DND-41 (cell line): ENCODE measurements at regions not wholly inside any gene's neighbourhood (a gene's known extent, or its start where the extent isn't known, plus 50 kb on each side); places are given as distances from the start of the nearest gene placed in this dataset.
A peak's percentile ranks its signal among the peaks of the same experiment; 100 is the strongest.

ENCODE experiments used
- ATAC-seq: fragments of 200-7000 bp; cut with Tn5 transposase; 3 replicates; pipeline ENCODE4 v1.9.1; 2021; ENCODE audit warnings: low read depth; ENCODE audit not compliant: insufficient read depth
- DNase-seq: peaks from one replicate; pipeline ENCODE4 v3.0.0-alpha.2; 2020
- H2AFZ ChIP-seq: 2 replicates; pipeline ENCODE4 v1.6.0; 2012; ENCODE audit warnings: low read depth, low read length
- H3K27ac ChIP-seq: 2 replicates; pipeline ENCODE4 v1.5.1; 2012; ENCODE audit warnings: low read length, inconsistent platforms
- H3K27me3 ChIP-seq: fragments of 200-600 bp; sonication (generic); 2 replicates; pipeline ENCODE4 v1.6.0; 2012; ENCODE audit warnings: low read length, mild to moderate bottlenecking, inconsistent platforms; ENCODE audit not compliant: insufficient read depth, poor library complexity
- H3K36me3 ChIP-seq: 2 replicates; pipeline ENCODE4 v1.5.1; 2012; ENCODE audit warnings: low read length, inconsistent platforms; ENCODE audit not compliant: insufficient read depth
- H3K4me1 ChIP-seq: 2 replicates; pipeline ENCODE4 v1.5.1; 2012; ENCODE audit warnings: mild to moderate bottlenecking, low read length; ENCODE audit not compliant: insufficient read depth
- H3K4me2 ChIP-seq: 2 replicates; pipeline ENCODE4 v1.6.0; 2012; ENCODE audit warnings: mild to moderate bottlenecking, moderate library complexity, low read length, inconsistent platforms; ENCODE audit not compliant: insufficient read depth
- H3K4me3 ChIP-seq, 2 experiments: fragments of 200-600 bp in 1 of 2; shearing (Covaris generic) in 1 of 2; 2 replicates each; pipeline ENCODE4 v1.5.1; 2012 to 2016; ENCODE audit warnings: inconsistent platforms in 2 of 2, low read length in 2 of 2, mild to moderate bottlenecking in 2 of 2, low read depth in 1 of 2, moderate library complexity in 1 of 2
- H3K79me2 ChIP-seq: 2 replicates; pipeline ENCODE4 v1.6.0; 2012; ENCODE audit warnings: low read length, inconsistent platforms; ENCODE audit not compliant: insufficient read depth
- H3K9ac ChIP-seq: 2 replicates; pipeline ENCODE4 v1.6.0; 2012; ENCODE audit warnings: low read depth, mild to moderate bottlenecking, inconsistent platforms, low read length, moderate library complexity
- H3K9me3 ChIP-seq: 2 replicates; pipeline ENCODE4 v1.5.1; 2012; ENCODE audit warnings: low read length, moderate library complexity, mild to moderate bottlenecking, inconsistent platforms; ENCODE audit not compliant: insufficient read depth, severe bottlenecking
- H4K20me1 ChIP-seq: 2 replicates; pipeline ENCODE4 v1.6.0; 2012; ENCODE audit warnings: low read length; ENCODE audit not compliant: insufficient read depth
- CTCF ChIP-seq: IDR thresholded peaks from 2 replicates; pipeline ENCODE4 v1.5.1; 2012; ENCODE audit warnings: borderline replicate concordance, low read length, moderate library complexity, mild to moderate bottlenecking; ENCODE audit not compliant: poor library complexity, severe bottlenecking; ENCODE audit errors: extremely low read depth
- EZH2 ChIP-seq: IDR thresholded peaks from 3 replicates; pipeline ENCODE4 v1.6.1; 2012; ENCODE audit warnings: borderline replicate concordance, low read depth, mild to moderate bottlenecking, moderate library complexity, low read length, inconsistent platforms; ENCODE audit not compliant: severe bottlenecking

DNA sequence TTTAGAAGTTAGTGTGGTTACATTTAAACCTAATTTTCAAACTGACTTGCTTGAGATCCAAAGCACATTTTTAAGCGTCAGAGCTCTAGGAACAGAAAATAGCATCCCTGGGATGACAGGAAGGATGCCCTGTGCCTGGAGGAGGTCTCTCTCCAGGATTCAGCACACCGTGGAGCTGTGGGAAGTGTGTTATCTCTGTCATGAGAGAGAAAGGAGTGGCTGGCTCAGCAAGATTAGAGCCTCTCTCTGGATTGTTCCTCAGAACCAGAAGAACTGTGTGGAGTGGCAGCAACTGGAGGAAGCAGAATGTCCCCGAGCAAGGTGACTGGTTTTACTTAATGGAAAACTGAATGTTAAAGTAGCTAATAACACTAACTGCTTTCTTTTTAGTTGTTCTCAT lies 233.6 kb upstream of the TGFBR2 start:
- H2AFZ ChIP-seq, result no peak overlapping the region; the same call in 1 of the 2 replicates
- H3K79me2 ChIP-seq, result no peaks in the 10 kb centered on the region
- no peak for DNase-seq
- no peak for ATAC-seq
- H3K9me3 ChIP-seq, result no peaks in the 10 kb centered on the region
- H3K4me1 ChIP-seq, result no peaks in the 10 kb centered on the region
- no peak for TF ChIP-seq CTCF
- TF ChIP-seq EZH2, result no peak
- no peaks in the 10 kb centered on the region for H3K36me3 ChIP-seq
- H3K27ac ChIP-seq, result no peak overlapping the region
- H4K20me1 ChIP-seq, result no peaks in the 10 kb centered on the region
- H3K9ac ChIP-seq, result no peak overlapping the region
- H3K4me3 ChIP-seq, result no peak overlapping the region
- H3K4me2 ChIP-seq, result no peak overlapping the region
- H3K27me3 ChIP-seq, result no peaks in the 10 kb centered on the region

GRCh38 chr3:30384546-30385072 lies 221.8 kb upstream of the TGFBR2 start:
- Histone ChIP-seq H3K79me2 (no peaks in the 10 kb centered on the region), H3K9ac (no peak overlapping the region), H3K4me3 (no peak overlapping the region), H3K36me3 (no peaks in the 10 kb centered on the region), H3K4me1 (no peaks in the 10 kb centered on the region), H3K27me3 (no peaks in the 10 kb centered on the region), H4K20me1 (no peaks in the 10 kb centered on the region), H3K4me2 (no peak overlapping the region), H2AFZ (peak overlapping the region; percentile 25; the same call in 1 of the 2 replicates), H3K27ac (no peak overlapping the region), H3K9me3 (no peaks in the 10 kb centered on the region)
- TF ChIP-seq EZH2 (no peak), CTCF (no peak)
- DNase-seq (no peak), ATAC-seq (no peak)

DNA sequence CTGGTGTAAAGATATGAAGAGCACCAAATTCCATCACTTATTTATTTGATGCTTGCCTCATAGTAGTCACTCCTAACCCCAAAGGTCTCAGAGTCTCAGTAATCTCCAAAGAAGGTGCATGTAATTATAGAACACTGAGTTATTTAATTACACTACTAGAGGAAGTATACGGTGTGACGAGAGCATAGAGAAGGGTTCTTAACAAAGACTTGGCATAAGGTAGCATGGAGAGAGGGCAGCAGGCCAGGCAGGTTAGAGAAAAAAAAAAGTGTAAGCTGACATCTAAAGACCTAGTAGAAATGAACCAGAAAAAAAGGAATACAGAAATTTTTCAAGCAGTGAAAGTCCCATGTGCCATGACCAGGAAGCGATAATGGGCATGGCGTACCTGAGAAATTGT lies 213.3 kb upstream of the TGFBR2 start:
- no peaks in the 10 kb centered on the region for H3K27me3 ChIP-seq
- TF ChIP-seq EZH2, result no peak
- no peak for TF ChIP-seq CTCF
- H3K9me3 ChIP-seq, result no peaks in the 10 kb centered on the region
- no peaks in the 10 kb centered on the region for H4K20me1 ChIP-seq
- no peak overlapping the region for H3K4me2 ChIP-seq
- no peak overlapping the region for H3K27ac ChIP-seq
- DNase-seq, result no peak
- H3K36me3 ChIP-seq, result no peaks in the 10 kb centered on the region
- no peak overlapping the region for H3K4me3 ChIP-seq
- no peaks in the 10 kb centered on the region for H3K79me2 ChIP-seq
- no peak overlapping the region for H3K9ac ChIP-seq
- H3K4me1 ChIP-seq, result no peaks in the 10 kb centered on the region
- H2AFZ ChIP-seq, result no peak overlapping the region
- ATAC-seq, result no peak

GRCh38 chr3:30397030-30397429 lies 209.4 kb upstream of the TGFBR2 start:
- Histone ChIP-seq H3K79me2 (no peaks in the 10 kb centered on the region), H2AFZ (no peak overlapping the region), H4K20me1 (no peaks in the 10 kb centered on the region), H3K27me3 (no peaks in the 10 kb centered on the region), H3K9ac (no peak overlapping the region), H3K4me2 (no peak overlapping the region), H3K9me3 (no peaks in the 10 kb centered on the region), H3K4me1 (peaks cover 3% of the 10 kb centered on the region), H3K27ac (no peak overlapping the region), H3K4me3 (no peak overlapping the region), H3K36me3 (no peaks in the 10 kb centered on the region)
- TF ChIP-seq CTCF (no peak), EZH2 (no peak)
- ATAC-seq (no peak), DNase-seq (no peak)
